ENCODE measurements at regions not wholly inside any gene's neighbourhood (a gene's known extent, or its start where the extent isn't known, plus 50 kb on each side); places are given as distances from the start of the nearest gene placed in this dataset.
"Not testable (repeated sequence)": the region's sequence is repeated elsewhere in the genome, so short reads cannot be mapped to it uniquely, and the experiment has no call there.

DNA sequence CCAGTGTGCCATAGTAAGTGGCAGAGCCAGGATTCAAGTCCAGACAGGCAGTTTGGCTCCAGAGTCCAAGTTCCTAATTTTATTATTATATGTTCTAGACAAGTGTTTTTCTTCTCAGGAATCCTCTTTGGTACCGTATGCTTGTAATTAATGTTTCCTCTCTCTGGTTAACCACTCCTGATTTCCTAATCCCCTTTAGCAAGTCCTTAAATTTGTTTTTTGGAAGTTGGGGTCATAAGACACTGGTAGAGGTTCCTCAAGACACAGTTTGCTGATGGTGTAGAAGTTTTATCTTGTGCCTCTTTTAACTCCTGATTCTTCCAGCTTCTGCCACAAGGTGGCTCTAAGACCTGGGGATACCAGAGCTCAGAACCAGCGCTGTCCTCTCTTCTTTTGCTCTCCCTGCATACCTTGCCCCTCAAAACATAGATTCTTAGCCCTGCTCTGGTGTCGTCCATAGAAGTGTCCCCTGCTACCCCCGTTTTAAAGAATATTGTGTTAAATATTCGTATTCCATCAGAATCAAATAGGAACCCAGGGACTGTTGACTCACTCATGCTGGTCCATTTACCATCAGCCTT, 3068.0 kb downstream of the RPIA start:
- H3K36me3 ChIP-seq (ENCODE audit: insufficient read depth, low read length, poor library complexity, severe bottlenecking); H3K4me1 ChIP-seq (ENCODE audit: insufficient read depth, low read length, poor library complexity, severe bottlenecking); H3K27me3 ChIP-seq (replicated peaks; ENCODE audit: insufficient read depth, low read depth, low read length, poor library complexity); CTCF ChIA-PET; H3K9me3 ChIP-seq (ENCODE audit: low read depth, low read length, poor library complexity, severe bottlenecking); H3K27ac ChIP-seq (ENCODE audit: low read depth, low read length, poor library complexity, severe bottlenecking); DNase-seq (ENCODE audit: low spot score); BruUV-seq (replicated peaks); POLR2A ChIA-PET (ENCODE audit: low non-redundant PET); intact Hi-C loops (cut with micrococcal nuclease; ENCODE audit: unreplicated experiment); H3K4me3 ChIP-seq (ENCODE audit: low read depth, low read length, poor library complexity, severe bottlenecking): not testable (repeated sequence)
- TF ChIP-seq, protein P1, sequence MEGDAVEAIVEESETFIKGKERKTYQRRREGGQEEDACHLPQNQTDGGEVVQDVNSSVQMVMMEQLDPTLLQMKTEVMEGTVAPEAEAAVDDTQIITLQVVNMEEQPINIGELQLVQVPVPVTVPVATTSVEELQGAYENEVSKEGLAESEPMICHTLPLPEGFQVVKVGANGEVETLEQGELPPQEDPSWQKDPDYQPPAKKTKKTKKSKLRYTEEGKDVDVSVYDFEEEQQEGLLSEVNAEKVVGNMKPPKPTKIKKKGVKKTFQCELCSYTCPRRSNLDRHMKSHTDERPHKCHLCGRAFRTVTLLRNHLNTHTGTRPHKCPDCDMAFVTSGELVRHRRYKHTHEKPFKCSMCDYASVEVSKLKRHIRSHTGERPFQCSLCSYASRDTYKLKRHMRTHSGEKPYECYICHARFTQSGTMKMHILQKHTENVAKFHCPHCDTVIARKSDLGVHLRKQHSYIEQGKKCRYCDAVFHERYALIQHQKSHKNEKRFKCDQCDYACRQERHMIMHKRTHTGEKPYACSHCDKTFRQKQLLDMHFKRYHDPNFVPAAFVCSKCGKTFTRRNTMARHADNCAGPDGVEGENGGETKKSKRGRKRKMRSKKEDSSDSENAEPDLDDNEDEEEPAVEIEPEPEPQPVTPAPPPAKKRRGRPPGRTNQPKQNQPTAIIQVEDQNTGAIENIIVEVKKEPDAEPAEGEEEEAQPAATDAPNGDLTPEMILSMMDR (conservative IDR thresholded peaks at IDR 0.05; ENCODE audit: low read depth, low read length), result 0 out of 2 replicates have a peak, but pooled peaks have one; percentile 26

DNA sequence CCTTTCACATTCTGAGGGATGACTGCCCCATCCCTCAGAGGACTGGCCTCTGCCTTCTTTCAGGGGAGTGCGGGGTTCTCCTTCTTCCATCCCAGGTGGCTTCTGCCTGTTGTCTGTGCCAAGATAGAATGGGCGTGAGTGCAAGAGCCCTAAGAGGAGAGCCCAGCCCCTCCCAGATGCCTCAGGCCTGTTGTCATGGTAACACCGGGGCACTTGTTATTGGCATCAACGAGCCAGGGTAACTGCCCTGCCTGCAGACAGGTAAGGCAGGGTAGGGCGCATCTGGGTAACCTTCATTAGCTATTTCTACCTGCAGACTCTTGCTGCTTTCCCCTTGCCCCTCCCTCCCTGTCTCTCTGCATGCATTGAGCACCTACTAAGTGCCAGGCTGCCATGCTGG, 3069.2 kb downstream of the RPIA start:
- H3K36me3 ChIP-seq (ENCODE audit: insufficient read depth, low read length, poor library complexity, severe bottlenecking); DNase-seq (ENCODE audit: low spot score); intact Hi-C loops (cut with micrococcal nuclease; ENCODE audit: unreplicated experiment); BruUV-seq (replicated peaks); CTCF ChIA-PET; H3K9me3 ChIP-seq (ENCODE audit: low read depth, low read length, poor library complexity, severe bottlenecking); H3K4me1 ChIP-seq (ENCODE audit: insufficient read depth, low read length, poor library complexity, severe bottlenecking); H3K27ac ChIP-seq (ENCODE audit: low read depth, low read length, poor library complexity, severe bottlenecking); H3K4me3 ChIP-seq (ENCODE audit: low read depth, low read length, poor library complexity, severe bottlenecking); POLR2A ChIA-PET (ENCODE audit: low non-redundant PET); H3K27me3 ChIP-seq (replicated peaks; ENCODE audit: insufficient read depth, low read depth, low read length, poor library complexity): not testable (repeated sequence)

GRCh38 chr2:91762312-91762711, 3070.8 kb downstream of the RPIA start:
- CTCF ChIA-PET; intact Hi-C loops (cut with micrococcal nuclease; ENCODE audit: unreplicated experiment); H3K4me3 ChIP-seq (ENCODE audit: low read depth, low read length, poor library complexity, severe bottlenecking); H3K36me3 ChIP-seq (ENCODE audit: insufficient read depth, low read length, poor library complexity, severe bottlenecking); POLR2A ChIA-PET (ENCODE audit: low non-redundant PET); H3K27me3 ChIP-seq (replicated peaks; ENCODE audit: insufficient read depth, low read depth, low read length, poor library complexity); BruUV-seq (replicated peaks); H3K9me3 ChIP-seq (ENCODE audit: low read depth, low read length, poor library complexity, severe bottlenecking); DNase-seq (ENCODE audit: low spot score); H3K4me1 ChIP-seq (ENCODE audit: insufficient read depth, low read length, poor library complexity, severe bottlenecking); H3K27ac ChIP-seq (ENCODE audit: low read depth, low read length, poor library complexity, severe bottlenecking): not testable (repeated sequence)

- H3K27me3 ChIP-seq (replicated peaks; ENCODE audit: insufficient read depth, low read depth, low read length, poor library complexity); H3K27ac ChIP-seq (ENCODE audit: low read depth, low read length, poor library complexity, severe bottlenecking); intact Hi-C loops (cut with micrococcal nuclease; ENCODE audit: unreplicated experiment); POLR2A ChIA-PET (ENCODE audit: low non-redundant PET); CTCF ChIA-PET; H3K4me3 ChIP-seq (ENCODE audit: low read depth, low read length, poor library complexity, severe bottlenecking); DNase-seq (ENCODE audit: low spot score); H3K4me1 ChIP-seq (ENCODE audit: insufficient read depth, low read length, poor library complexity, severe bottlenecking); BruUV-seq (replicated peaks); H3K36me3 ChIP-seq (ENCODE audit: insufficient read depth, low read length, poor library complexity, severe bottlenecking); H3K9me3 ChIP-seq (ENCODE audit: low read depth, low read length, poor library complexity, severe bottlenecking): not testable (repeated sequence)
Observed at GRCh38 chr2:91763710-91764109, 3072.2 kb downstream of the RPIA start.

GRCh38 chr2:91764581-91765002, 3073.1 kb downstream of the RPIA start:
- H3K9me3 ChIP-seq (ENCODE audit: low read depth, low read length, poor library complexity, severe bottlenecking); H3K27ac ChIP-seq (ENCODE audit: low read depth, low read length, poor library complexity, severe bottlenecking); intact Hi-C loops (cut with micrococcal nuclease; ENCODE audit: unreplicated experiment); BruUV-seq (replicated peaks); CTCF ChIA-PET; POLR2A ChIA-PET (ENCODE audit: low non-redundant PET); H3K4me1 ChIP-seq (ENCODE audit: insufficient read depth, low read length, poor library complexity, severe bottlenecking); H3K27me3 ChIP-seq (replicated peaks; ENCODE audit: insufficient read depth, low read depth, low read length, poor library complexity); H3K4me3 ChIP-seq (ENCODE audit: low read depth, low read length, poor library complexity, severe bottlenecking); H3K36me3 ChIP-seq (ENCODE audit: insufficient read depth, low read length, poor library complexity, severe bottlenecking): not testable (repeated sequence)
- peak; percentile 2 for DNase-seq (ENCODE audit: low spot score)

DNA sequence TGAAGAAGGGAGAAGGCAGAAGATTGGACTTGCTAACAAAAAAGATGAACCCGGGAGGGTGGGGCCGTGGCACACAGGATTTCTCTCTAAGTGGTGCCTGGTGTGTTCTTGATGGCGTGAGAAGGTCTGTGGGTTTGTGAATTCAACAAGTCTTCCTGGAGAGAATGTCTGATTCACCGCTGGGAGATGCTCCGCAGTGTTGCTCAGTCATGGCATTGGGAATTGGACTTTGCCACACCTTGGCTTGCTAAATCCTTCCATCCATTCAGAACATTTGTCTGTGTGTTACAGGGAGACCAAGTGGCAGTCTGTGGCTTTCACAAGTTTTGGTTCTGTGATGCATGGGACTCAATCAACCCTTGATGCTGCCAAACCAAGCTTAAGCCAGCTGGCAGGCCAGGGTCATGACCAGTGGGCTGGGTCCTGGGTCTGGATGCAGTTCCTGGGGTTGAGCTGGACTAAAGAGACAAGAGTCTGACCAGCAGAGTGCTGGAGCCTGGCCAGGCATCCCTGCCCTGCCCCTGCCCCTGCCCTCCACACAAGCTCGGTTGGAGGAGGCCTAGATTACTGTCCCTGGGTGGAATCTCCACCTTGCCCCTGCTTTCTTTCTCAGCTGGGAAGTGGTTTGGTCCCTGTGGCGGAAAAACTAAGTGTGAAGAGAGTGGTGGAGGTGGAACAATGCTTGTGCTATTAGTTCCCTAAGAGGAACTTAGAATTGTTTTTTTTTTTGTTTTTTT, 3073.7 kb downstream of the RPIA start:
- intact Hi-C loops (cut with micrococcal nuclease; ENCODE audit: unreplicated experiment); H3K4me3 ChIP-seq (ENCODE audit: low read depth, low read length, poor library complexity, severe bottlenecking); CTCF ChIA-PET; H3K27ac ChIP-seq (ENCODE audit: low read depth, low read length, poor library complexity, severe bottlenecking); H3K36me3 ChIP-seq (ENCODE audit: insufficient read depth, low read length, poor library complexity, severe bottlenecking); H3K27me3 ChIP-seq (replicated peaks; ENCODE audit: insufficient read depth, low read depth, low read length, poor library complexity); H3K4me1 ChIP-seq (ENCODE audit: insufficient read depth, low read length, poor library complexity, severe bottlenecking); BruUV-seq (replicated peaks); POLR2A ChIA-PET (ENCODE audit: low non-redundant PET); DNase-seq (ENCODE audit: low spot score); H3K9me3 ChIP-seq (ENCODE audit: low read depth, low read length, poor library complexity, severe bottlenecking): not testable (repeated sequence)

GRCh38 chr2:91766349-91767048, 3075.0 kb downstream of the RPIA start:
- DNase-seq (ENCODE audit: low spot score), result peak; percentile 41
- H3K9me3 ChIP-seq (ENCODE audit: low read depth, low read length, poor library complexity, severe bottlenecking); BruUV-seq (replicated peaks); H3K4me3 ChIP-seq (ENCODE audit: low read depth, low read length, poor library complexity, severe bottlenecking); H3K36me3 ChIP-seq (ENCODE audit: insufficient read depth, low read length, poor library complexity, severe bottlenecking); CTCF ChIA-PET; H3K4me1 ChIP-seq (ENCODE audit: insufficient read depth, low read length, poor library complexity, severe bottlenecking); H3K27ac ChIP-seq (ENCODE audit: low read depth, low read length, poor library complexity, severe bottlenecking); intact Hi-C loops (cut with micrococcal nuclease; ENCODE audit: unreplicated experiment); H3K27me3 ChIP-seq (replicated peaks; ENCODE audit: insufficient read depth, low read depth, low read length, poor library complexity); POLR2A ChIA-PET (ENCODE audit: low non-redundant PET): not testable (repeated sequence)
